HepG2 (cell line): ENCODE measurements at regions not wholly inside any gene's neighbourhood (a gene's known extent, or its start where the extent isn't known, plus 50 kb on each side); places are given as distances from the start of the nearest gene placed in this dataset.

Source experiments
- ATAC-seq: fragments of 200-7000 bp; cut with Tn5 transposase; 3 replicates; pipeline ENCODE4 v1.9.1; 2020; ENCODE audit warnings: mild to moderate bottlenecking, moderate library complexity
- BruUV-seq: library from RNA; stranded (reverse); fragments of 400-500 nt; replicated peaks from 2 replicates; lab custom pipeline; 2021; lab: Mats Ljungman, UMichigan
- CTCF ChIA-PET: fragments of 300-600 bp; formaldehyde crosslinking; extraction: SDS; loops from one replicate; lab custom pipeline; 2021; ENCODE audit warnings: low total read pairs, inconsistent platforms, low intra/inter-chr PET ratio; lab: Yijun Ruan, JAX
- POLR2A ChIA-PET: fragments of 350-600 bp; sonication (Branson Sonifier 250); formaldehyde crosslinking; loops from one replicate; lab custom pipeline; 2020; ENCODE audit warnings: antibody characterized with exemption, inconsistent platforms; lab: Yijun Ruan, JAX
- DNase-seq: peaks from one replicate; pipeline ENCODE4 v3.0.0-alpha.2; 2015; ENCODE audit warnings: low spot score
- FAIRE-seq: peaks from 3 replicates; lab custom pipeline; 2011; peaks lifted over from hg19 to GRCh38; lab: Jason Lieb, UNC
- H2AFZ ChIP-seq: one replicate; pipeline ENCODE4 v1.6.1; 2011; ENCODE audit warnings: low read length, inconsistent platforms
- H3K27ac ChIP-seq: fragments of 300-600 bp; 3 replicates; pipeline ENCODE4 v1.8.0; 2011; ENCODE audit warnings: mixed run types, mild to moderate bottlenecking, mixed read lengths, low read length, inconsistent platforms; ENCODE audit not compliant: insufficient read depth; ENCODE audit errors: extremely low read length
- H3K27me3 ChIP-seq, 2 experiments: fragments of 200-600 bp in 1 of 2; 2 replicates in 1 of 2; 3 replicates in 1 of 2; pipeline versions ENCODE4 v1.6.0 to v1.8.0; 2011; ENCODE audit warnings: low read length in 2 of 2, mild to moderate bottlenecking in 2 of 2, moderate library complexity in 2 of 2, inconsistent platforms in 1 of 2; ENCODE audit not compliant: insufficient read depth in 2 of 2, control insufficient read depth in 1 of 2
- H3K36me3 ChIP-seq, 2 experiments: fragments of 200-600 bp in 1 of 2; replicated peaks in 1 of 2; 2 replicates in 1 of 2; 3 replicates in 1 of 2; pipeline versions ENCODE4 v1.5.1 to v1.8.0; 2011; ENCODE audit warnings: low read length in 2 of 2, inconsistent platforms in 1 of 2; ENCODE audit not compliant: insufficient read depth in 2 of 2, control insufficient read depth in 1 of 2
- H3K4me1 ChIP-seq: 2 replicates; pipeline ENCODE4 v1.5.1; 2012; ENCODE audit warnings: low read length, inconsistent platforms; ENCODE audit not compliant: insufficient read depth
- H3K4me2 ChIP-seq: 2 replicates; pipeline ENCODE4 v1.6.0; 2011; ENCODE audit warnings: low read depth, low read length, inconsistent platforms
- H3K4me3 ChIP-seq, 3 experiments: fragments of 200-600 bp in 1 of 3; sonication (generic), shearing (Covaris generic) in 1 of 3; replicated peaks in 1 of 3; 2 replicates each; pipeline ENCODE4 v1.5.1; 2011 to 2016; ENCODE audit warnings: low read length in 3 of 3, inconsistent platforms in 2 of 3, low read depth in 2 of 3, mild to moderate bottlenecking in 2 of 3, control low read depth in 1 of 3, mixed read lengths in 1 of 3; ENCODE audit not compliant: insufficient read depth in 1 of 3
- H3K79me2 ChIP-seq: one replicate; pipeline ENCODE4 v1.6.1; 2011; ENCODE audit warnings: low read length, inconsistent platforms; ENCODE audit not compliant: insufficient read depth
- H3K9ac ChIP-seq: 2 replicates; pipeline ENCODE4 v1.6.0; 2011; ENCODE audit warnings: mild to moderate bottlenecking, low read depth, low read length, inconsistent platforms; ENCODE audit not compliant: insufficient read depth
- H3K9me3 ChIP-seq: 2 replicates; pipeline ENCODE4 v1.5.1; 2012; ENCODE audit warnings: mild to moderate bottlenecking, low read length
- H4K20me1 ChIP-seq: 2 replicates; pipeline ENCODE4 v1.6.0; 2011; ENCODE audit warnings: inconsistent platforms, mild to moderate bottlenecking, low read length, moderate library complexity; ENCODE audit not compliant: insufficient read depth
- DNMT1 ChIP-seq: sonication (generic); formaldehyde crosslinking; IDR thresholded peaks from 2 replicates; pipeline ENCODE4 v1.5.1; 2020; ENCODE audit warnings: mild to moderate bottlenecking, missing genetic modification reagents
- FOSL2 ChIP-seq: sonication (generic); formaldehyde crosslinking; IDR thresholded peaks from 2 replicates; pipeline ENCODE4 v1.4.0; 2020; ENCODE audit warnings: missing genetic modification reagents
- GPN1 ChIP-seq: sonication (generic); formaldehyde crosslinking; IDR thresholded peaks from 2 replicates; pipeline ENCODE4 v1.5.1; 2020; ENCODE audit warnings: missing genetic modification reagents, borderline replicate concordance
- HOXA5 ChIP-seq: sonication (generic); formaldehyde crosslinking; IDR thresholded peaks from 2 replicates; pipeline ENCODE4 v1.4.0; 2020; ENCODE audit warnings: missing genetic modification reagents
- KAT7 ChIP-seq: IDR thresholded peaks from 2 replicates; pipeline ENCODE4 v1.6.1; 2018; ENCODE audit warnings: borderline replicate concordance, missing compliant biosample characterization
- MYNN ChIP-seq: sonication (generic); formaldehyde crosslinking; IDR thresholded peaks from 2 replicates; pipeline ENCODE4 v1.4.0; 2020; ENCODE audit warnings: mild to moderate bottlenecking, low read depth, missing genetic modification reagents
- PHF21A ChIP-seq: sonication (generic); formaldehyde crosslinking; IDR thresholded peaks from 2 replicates; pipeline ENCODE4 v1.5.0; 2020; ENCODE audit warnings: mild to moderate bottlenecking, missing genetic modification reagents
- SAFB2 ChIP-seq: sonication (generic); formaldehyde crosslinking; IDR thresholded peaks from 2 replicates; pipeline ENCODE4 v1.5.1; 2020; ENCODE audit warnings: missing genetic modification reagents, low read depth, mild to moderate bottlenecking, borderline replicate concordance
- SATB2 ChIP-seq: sonication (generic); formaldehyde crosslinking; IDR thresholded peaks from 2 replicates; pipeline ENCODE4 v1.5.0; 2020; ENCODE audit warnings: missing genetic modification reagents
- SSRP1 ChIP-seq: IDR thresholded peaks from 2 replicates; pipeline ENCODE4 v1.6.1; 2016; ENCODE audit warnings: control low read depth
- TCF12 ChIP-seq, 2 experiments: fragments of 450-650 bp in 1 of 2; sonication (generic) in 1 of 2; formaldehyde crosslinking in 1 of 2; IDR thresholded peaks; 2 replicates each; pipeline versions ENCODE4 v1.6.1 to v1.8.0; 2017 to 2022; ENCODE audit warnings: antibody characterized with exemption in 1 of 2, mild to moderate bottlenecking in 1 of 2, missing genetic modification reagents in 1 of 2, moderate library complexity in 1 of 2
- ZNF12 ChIP-seq: sonication (generic); formaldehyde crosslinking; IDR thresholded peaks from 2 replicates; pipeline ENCODE4 v1.5.0; 2020; ENCODE audit warnings: missing genetic modification reagents
- ZNF781 ChIP-seq: sonication (generic); formaldehyde crosslinking; IDR thresholded peaks from 2 replicates; pipeline ENCODE4 v1.5.1; 2020; ENCODE audit warnings: borderline replicate concordance, mild to moderate bottlenecking, missing genetic modification reagents; ENCODE audit errors: not compliant biosample characterization
- ZSCAN20 ChIP-seq: sonication (generic); formaldehyde crosslinking; IDR thresholded peaks from 2 replicates; pipeline ENCODE4 v1.4.0; 2020; ENCODE audit warnings: missing genetic modification reagents, mild to moderate bottlenecking, borderline replicate concordance
- WGBS: methylation state at CpG from one replicate; pipeline ENCODE4 v1.1.6; 2017; ENCODE audit warnings: low lambda C conversion rate; 5-methylcytosine and 5-hydroxymethylcytosine counted together
- in situ Hi-C: cut with HindIII; loops from 2 replicates; pipeline ENCODE4 v1.10.0; 2017; ENCODE audit warnings: low pct_unique_long_range_greater_than_20kb; ENCODE audit not compliant: extremely low pct_ligation_motif_present
- intact Hi-C: fragments of 100-400 bp; cut with micrococcal nuclease; formaldehyde crosslinking; loops from one replicate; pipeline ENCODE4 v1.10.0; 2022; ENCODE audit not compliant: unreplicated experiment
- TF ChIP-seq, protein P1 (sequence below): sonication (generic); formaldehyde crosslinking; IDR thresholded peaks from 2 replicates; pipeline ENCODE4 v1.5.0; 2020; ENCODE audit warnings: mild to moderate bottlenecking, missing genetic modification reagents
- TF ChIP-seq, protein P2 (sequence below): conservative IDR thresholded peaks from 2 replicates; pipeline ENCODE4 v1.6.1; 2018; ENCODE audit warnings: missing genetic modification reagents

DNA sequence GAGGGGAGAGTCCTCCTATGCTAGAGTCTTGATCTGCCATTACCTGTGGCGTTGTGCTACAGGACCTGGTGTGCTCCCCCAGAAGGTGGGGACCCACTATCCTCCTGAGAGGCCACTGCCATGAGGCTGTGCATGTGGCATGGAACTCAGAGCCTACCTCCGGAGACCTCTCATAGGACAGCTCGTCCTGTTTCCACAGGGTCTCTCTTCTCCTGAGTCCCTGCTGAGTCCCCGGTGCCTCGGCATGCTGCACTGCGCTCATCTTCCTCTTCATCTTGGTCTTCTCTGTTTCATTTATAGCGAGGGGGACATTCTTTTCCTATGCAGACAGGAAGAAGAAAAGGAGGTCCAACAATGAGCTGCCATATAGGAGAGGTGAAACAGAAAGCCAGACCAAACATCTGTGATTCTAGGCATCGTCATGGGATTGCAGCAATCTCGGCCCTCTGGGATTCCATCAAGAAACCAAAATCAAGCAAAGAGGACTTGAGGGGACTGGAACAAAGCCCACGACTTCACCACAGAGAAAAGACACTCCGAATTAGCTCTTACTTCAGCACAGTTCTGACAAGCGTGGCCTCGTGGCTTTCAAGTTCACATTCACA lies 83.7 kb downstream of the KCNF1 start:
- Histone ChIP-seq H2AFZ (no peak overlapping the region), H3K4me3 (no peak overlapping the region), H3K27ac (no peak overlapping the region), H3K4me2 (no peak overlapping the region), H4K20me1 (no peaks in the 10 kb centered on the region), H3K36me3 (no peaks in the 10 kb centered on the region), H3K79me2 (no peaks in the 10 kb centered on the region), H3K4me1 (no peaks in the 10 kb centered on the region), H3K9ac (no peak overlapping the region), H3K9me3 (no peaks in the 10 kb centered on the region), H3K27me3 (peaks cover 11 to 43% of the 10 kb centered on the region in 2 experiments; a peak in 4 of 5 replicates)
- ChIA-PET POLR2A (no interaction called here), CTCF (no interaction called here)
- BruUV-seq: no TSS peak
- no peak for ATAC-seq
- intact Hi-C loops: no loop called here
- FAIRE-seq: no peak
- 26% methylated on average over 13 of the region's 13 CpGs for WGBS
- TF ChIP-seq PHF21A (no peak), SATB2 (no peak), MYNN (no peak)
- TF ChIP-seq, protein P1, sequence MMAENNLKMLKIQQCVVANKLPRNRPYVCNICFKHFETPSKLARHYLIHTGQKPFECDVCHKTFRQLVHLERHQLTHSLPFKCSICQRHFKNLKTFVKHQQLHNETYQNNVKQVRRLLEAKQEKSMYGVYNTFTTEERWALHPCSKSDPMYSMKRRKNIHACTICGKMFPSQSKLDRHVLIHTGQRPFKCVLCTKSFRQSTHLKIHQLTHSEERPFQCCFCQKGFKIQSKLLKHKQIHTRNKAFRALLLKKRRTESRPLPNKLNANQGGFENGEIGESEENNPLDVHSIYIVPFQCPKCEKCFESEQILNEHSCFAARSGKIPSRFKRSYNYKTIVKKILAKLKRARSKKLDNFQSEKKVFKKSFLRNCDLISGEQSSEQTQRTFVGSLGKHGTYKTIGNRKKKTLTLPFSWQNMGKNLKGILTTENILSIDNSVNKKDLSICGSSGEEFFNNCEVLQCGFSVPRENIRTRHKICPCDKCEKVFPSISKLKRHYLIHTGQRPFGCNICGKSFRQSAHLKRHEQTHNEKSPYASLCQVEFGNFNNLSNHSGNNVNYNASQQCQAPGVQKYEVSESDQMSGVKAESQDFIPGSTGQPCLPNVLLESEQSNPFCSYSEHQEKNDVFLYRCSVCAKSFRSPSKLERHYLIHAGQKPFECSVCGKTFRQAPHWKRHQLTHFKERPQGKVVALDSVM (CRISPR knock-in tag): no peak
- no peak for DNase-seq
- in situ Hi-C loops: no loop called here

DNA sequence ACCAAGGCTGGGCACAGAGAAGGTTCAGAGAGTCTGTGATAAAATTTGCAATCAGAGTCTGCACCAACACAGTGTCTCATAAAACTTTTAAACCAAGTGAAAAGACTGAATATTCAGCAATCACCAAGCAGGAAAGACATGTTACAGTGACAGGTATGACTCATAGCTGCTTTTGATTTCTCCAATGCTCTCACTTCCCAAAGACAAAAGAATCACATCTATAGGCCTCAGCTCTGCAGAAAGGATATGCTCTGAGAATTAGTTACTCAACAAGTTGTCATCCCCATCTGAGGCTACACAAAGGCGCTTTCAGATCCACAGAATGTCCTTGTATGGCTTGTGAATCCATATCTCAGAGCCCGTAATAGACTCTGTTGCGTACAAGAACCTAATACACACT lies 92.5 kb downstream of the KCNF1 start:
- Histone ChIP-seq H3K9me3 (no peaks in the 10 kb centered on the region), H4K20me1 (no peaks in the 10 kb centered on the region), H3K36me3 (no peaks in the 10 kb centered on the region), H3K9ac (no peak overlapping the region), H2AFZ (no peak overlapping the region), H3K4me2 (no peak overlapping the region), H3K27me3 (peaks cover 3 to 33% of the 10 kb centered on the region in 2 experiments; a peak in 3 of 5 replicates), H3K4me1 (no peaks in the 10 kb centered on the region), H3K79me2 (no peaks in the 10 kb centered on the region), H3K27ac (no peak overlapping the region), H3K4me3 (no peak overlapping the region)
- CTCF ChIA-PET: no interaction called here
- FAIRE-seq: no peak
- in situ Hi-C loops: no loop called here
- intact Hi-C loops: no loop called here
- BruUV-seq: no TSS peak
- peak; percentile 27 for DNase-seq
- no peak for ATAC-seq
- POLR2A ChIA-PET: no interaction called here
- WGBS: 6% methylated on average over 3 of the region's 3 CpGs
- TF ChIP-seq SSRP1 (CRISPR knock-in tag): no peak
- TF ChIP-seq, protein P2, sequence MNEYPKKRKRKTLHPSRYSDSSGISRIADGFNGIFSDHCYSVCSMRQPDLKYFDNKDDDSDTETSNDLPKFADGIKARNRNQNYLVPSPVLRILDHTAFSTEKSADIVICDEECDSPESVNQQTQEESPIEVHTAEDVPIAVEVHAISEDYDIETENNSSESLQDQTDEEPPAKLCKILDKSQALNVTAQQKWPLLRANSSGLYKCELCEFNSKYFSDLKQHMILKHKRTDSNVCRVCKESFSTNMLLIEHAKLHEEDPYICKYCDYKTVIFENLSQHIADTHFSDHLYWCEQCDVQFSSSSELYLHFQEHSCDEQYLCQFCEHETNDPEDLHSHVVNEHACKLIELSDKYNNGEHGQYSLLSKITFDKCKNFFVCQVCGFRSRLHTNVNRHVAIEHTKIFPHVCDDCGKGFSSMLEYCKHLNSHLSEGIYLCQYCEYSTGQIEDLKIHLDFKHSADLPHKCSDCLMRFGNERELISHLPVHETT (CRISPR knock-in tag): no peak
- TF ChIP-seq SAFB2: no peak
- no peak for TF ChIP-seq GPN1
- TF ChIP-seq KAT7: no peak
- no peak for TF ChIP-seq ZNF781 (CRISPR knock-in tag)
- no peak for TF ChIP-seq HOXA5
- TF ChIP-seq FOSL2: 0 out of 2 replicates have a peak, but pooled peaks have one; percentile 18
- no peak for TF ChIP-seq DNMT1 (CRISPR knock-in tag)
- TF ChIP-seq ZNF12 (CRISPR knock-in tag): peak; percentile 42; the same call in 1 of the 2 replicates
- TF ChIP-seq ZSCAN20: no peak
- TF ChIP-seq TCF12 (IDR thresholded peaks at IDR 0.05): no peak
- TF ChIP-seq TCF12 (CRISPR knock-in tag; IDR thresholded peaks at IDR 0.05): no peak
